CD14-positive monocyte (primary cell): ENCODE measurements at regions not wholly inside any gene's neighbourhood (a gene's known extent, or its start where the extent isn't known, plus 50 kb on each side); places are given as distances from the start of the nearest gene placed in this dataset.

Source experiments
- DNase-seq, 3 donors: peaks; one replicate each; pipeline ENCODE4 v3.0.0-alpha.2; 2011 to 2022
- H2AFZ ChIP-seq: 2 replicates; pipeline ENCODE4 v1.6.0; 2012; ENCODE audit warnings: mild to moderate bottlenecking, low read depth, low read length, inconsistent platforms; ENCODE audit not compliant: insufficient read depth, poor library complexity, severe bottlenecking
- H3K27ac ChIP-seq, 2 donors: 1 replicate in 1 of 2; 2 replicates in 1 of 2; pipeline ENCODE4 v1.5.1; 2012 to 2013; ENCODE audit warnings: low read length in 2 of 2, control low read depth in 1 of 2, inconsistent platforms in 1 of 2, low read depth in 1 of 2, mild to moderate bottlenecking in 1 of 2
- H3K27me3 ChIP-seq, 2 donors: one replicate each; pipeline versions ENCODE4 v1.6.0 to v1.6.1; 2011 to 2013; ENCODE audit warnings: low read length in 2 of 2; ENCODE audit not compliant: control insufficient read depth in 2 of 2, insufficient read depth in 2 of 2
- H3K36me3 ChIP-seq, 2 donors: replicated peaks in 1 of 2; 1 replicate in 1 of 2; 2 replicates in 1 of 2; pipeline versions ENCODE4 v1.5.1 to v1.6.1; 2012 to 2013; ENCODE audit warnings: low read length in 2 of 2, control low read depth in 1 of 2, inconsistent platforms in 1 of 2, mild to moderate bottlenecking in 1 of 2; ENCODE audit not compliant: insufficient read depth in 2 of 2, control insufficient read depth in 1 of 2
- H3K4me1 ChIP-seq, 2 donors: 1 replicate in 1 of 2; 2 replicates in 1 of 2; pipeline versions ENCODE4 v1.5.1 to v1.6.1; 2012 to 2013; ENCODE audit warnings: low read length in 2 of 2, control low read depth in 1 of 2, inconsistent platforms in 1 of 2, mild to moderate bottlenecking in 1 of 2, moderate library complexity in 1 of 2; ENCODE audit not compliant: insufficient read depth in 2 of 2, control insufficient read depth in 1 of 2
- H3K4me2 ChIP-seq: replicated peaks from 2 replicates; pipeline ENCODE3; 2012; ENCODE audit warnings: low read length, moderate library complexity, mild to moderate bottlenecking; ENCODE audit not compliant: poor library complexity, severe bottlenecking; ENCODE audit errors: extremely low read depth
- H3K4me3 ChIP-seq, 3 experiments: fragments of 200-600 bp in 1 of 3; sonication (generic) in 1 of 3; replicated peaks in 1 of 3; 1 replicate in 2 of 3; 2 replicates in 1 of 3; pipeline ENCODE4 v1.5.1; 2011 to 2013; ENCODE audit warnings: low read length in 3 of 3, mild to moderate bottlenecking in 3 of 3, control low read depth in 2 of 3, low read depth in 2 of 3, inconsistent platforms in 1 of 3, moderate library complexity in 1 of 3
- H3K79me2 ChIP-seq: 2 replicates; pipeline ENCODE4 v1.6.0; 2012; ENCODE audit warnings: mild to moderate bottlenecking, control low read depth, inconsistent platforms, low read length, moderate library complexity; ENCODE audit not compliant: insufficient read depth
- H3K9ac ChIP-seq: 2 replicates; pipeline ENCODE4 v1.6.0; 2017; ENCODE audit warnings: low read length, mild to moderate bottlenecking; ENCODE audit not compliant: insufficient read depth, poor library complexity, severe bottlenecking
- H3K9me3 ChIP-seq, 2 donors: replicated peaks in 1 of 2; 1 replicate in 1 of 2; 2 replicates in 1 of 2; pipeline versions ENCODE4 v1.5.1 to v1.6.1; 2012 to 2013; ENCODE audit warnings: low read length in 2 of 2, control low read depth in 1 of 2; ENCODE audit not compliant: control insufficient read depth in 1 of 2, insufficient read depth in 1 of 2
- H4K20me1 ChIP-seq: 2 replicates; pipeline ENCODE4 v1.6.0; 2012; ENCODE audit warnings: mild to moderate bottlenecking, low read length, control low read depth, moderate library complexity; ENCODE audit not compliant: insufficient read depth
- H3K27ac Mint-ChIP-seq, 7 donors: one replicate each; pipeline ENCODE4 v1.8.0; 2020; ENCODE audit warnings: mild to moderate bottlenecking in 7 of 7, mixed read lengths in 7 of 7, moderate library complexity in 6 of 7, inconsistent platforms in 2 of 7
- H3K27me3 Mint-ChIP-seq, 3 donors: one replicate each; pipeline ENCODE4 v1.8.0; 2021 to 2022; ENCODE audit warnings: low read depth in 3 of 3, mild to moderate bottlenecking in 3 of 3, mixed read lengths in 3 of 3, moderate library complexity in 3 of 3, inconsistent platforms in 1 of 3
- H3K36me3 Mint-ChIP-seq, 2 donors: one replicate each; pipeline ENCODE4 v1.8.0; 2020; ENCODE audit warnings: mixed read lengths in 2 of 2, inconsistent platforms in 1 of 2, mild to moderate bottlenecking in 1 of 2
- H3K4me1 Mint-ChIP-seq: one replicate; pipeline ENCODE4 v1.8.0; 2020; ENCODE audit warnings: mild to moderate bottlenecking, mixed read lengths
- H3K4me3 Mint-ChIP-seq, 2 donors: one replicate each; pipeline ENCODE4 v1.8.0; 2020; ENCODE audit warnings: mild to moderate bottlenecking in 2 of 2, mixed read lengths in 2 of 2, moderate library complexity in 1 of 2
- H3K9me3 Mint-ChIP-seq, 7 donors: one replicate each; pipeline ENCODE4 v1.8.0; 2020 to 2022; ENCODE audit warnings: mixed read lengths in 7 of 7, mild to moderate bottlenecking in 6 of 7, moderate library complexity in 6 of 7, inconsistent platforms in 2 of 7
- CTCF ChIP-seq: fragments of 200-600 bp; IDR thresholded peaks from one replicate; pipeline ENCODE4 v1.8.0; 2022; ENCODE audit warnings: antibody characterized with exemption, mild to moderate bottlenecking
- WGBS: methylation state at CpG from one replicate; pipeline ENCODE4 v1.1.5; 2013; ENCODE audit warnings: missing lambda C conversion rate; ENCODE audit not compliant: insufficient coverage; 5-methylcytosine and 5-hydroxymethylcytosine counted together
- intact Hi-C, 2 donors: fragments of 100-400 bp; cut with micrococcal nuclease; formaldehyde crosslinking; loops; one replicate each; pipeline versions ENCODE4 v1.15.0 to v1.15.1; 2023

- H3K27me3 Mint-ChIP-seq: peaks cover 0 to 2% (median 0%) of the 10 kb centered on the region in 3 donors
- WGBS: no CpG with 5 or more reads among the region's 2 CpGs
- Histone ChIP-seq H3K27ac (no peak overlapping the region), H3K4me3 (no peak overlapping the region), H4K20me1 (no peaks in the 10 kb centered on the region), H3K9ac (no peak overlapping the region), H3K27me3 (no peaks in the 10 kb centered on the region), H3K4me2 (no peak overlapping the region), H3K9me3 (peaks cover 0 to 14% of the 10 kb centered on the region in 2 donors), H2AFZ (no peak overlapping the region), H3K79me2 (no peaks in the 10 kb centered on the region), H3K4me1 (no peaks in the 10 kb centered on the region), H3K36me3 (no peaks in the 10 kb centered on the region)
- peaks cover 2 to 15% (median 12%) of the 10 kb centered on the region in 7 donors for H3K9me3 Mint-ChIP-seq
- no peak overlapping the region for H3K27ac Mint-ChIP-seq
- TF ChIP-seq CTCF: no peak
- H3K36me3 Mint-ChIP-seq: no peaks in the 10 kb centered on the region
- DNase-seq: no peak
- intact Hi-C loops: no loop called here
- no peaks in the 10 kb centered on the region for H3K4me1 Mint-ChIP-seq
- no peak overlapping the region for H3K4me3 Mint-ChIP-seq
These were observed 252.6 kb upstream of the HAND2 start for GRCh38 chr4:173782660-173783059.

GRCh38 chr4:173777921-173778320, 247.9 kb upstream of the HAND2 start:
- intact Hi-C loops: no loop called here
- Histone ChIP-seq H3K4me3 (no peak overlapping the region), H2AFZ (no peak overlapping the region), H3K27ac (no peak overlapping the region), H3K9me3 (peaks cover 0 to 11% of the 10 kb centered on the region in 2 donors), H3K27me3 (no peaks in the 10 kb centered on the region), H3K9ac (no peak overlapping the region), H4K20me1 (no peaks in the 10 kb centered on the region), H3K4me1 (no peaks in the 10 kb centered on the region), H3K79me2 (no peaks in the 10 kb centered on the region), H3K4me2 (no peak overlapping the region), H3K36me3 (no peaks in the 10 kb centered on the region)
- no peaks in the 10 kb centered on the region for H3K36me3 Mint-ChIP-seq
- peaks cover 2 to 10% (median 6%) of the 10 kb centered on the region in 7 donors for H3K9me3 Mint-ChIP-seq
- no peaks in the 10 kb centered on the region for H3K4me1 Mint-ChIP-seq
- H3K27me3 Mint-ChIP-seq: peaks cover 0 to 2% (median 0%) of the 10 kb centered on the region in 3 donors
- H3K4me3 Mint-ChIP-seq: no peak overlapping the region
- no peak overlapping the region for H3K27ac Mint-ChIP-seq
- 100% methylated on average over 2 of the region's 2 CpGs for WGBS
- no peak for DNase-seq
- TF ChIP-seq CTCF: no peak
